T follicular helper cell (primary cell): ENCODE measurements at regions not wholly inside any gene's neighbourhood (a gene's known extent, or its start where the extent isn't known, plus 50 kb on each side); places are given as distances from the start of the nearest gene placed in this dataset.

Experiments used
- DNase-seq: peaks from one replicate; pipeline ENCODE4 v3.0.0-alpha.2; 2020; ENCODE audit warnings: low read depth

- DNase-seq, result no peak
Observed at GRCh38 chr5:166302166-166302565, 1989.3 kb upstream of the WWC1 start.

GRCh38 chr5:166317425-166317824, 1974.0 kb upstream of the WWC1 start:
- DNase-seq, result no peak

GRCh38 chr5:166320920-166321480, 1970.4 kb upstream of the WWC1 start:
- DNase-seq, result no peak

GRCh38 chr5:166324372-166324771, 1967.1 kb upstream of the WWC1 start:
- no peak for DNase-seq

DNA sequence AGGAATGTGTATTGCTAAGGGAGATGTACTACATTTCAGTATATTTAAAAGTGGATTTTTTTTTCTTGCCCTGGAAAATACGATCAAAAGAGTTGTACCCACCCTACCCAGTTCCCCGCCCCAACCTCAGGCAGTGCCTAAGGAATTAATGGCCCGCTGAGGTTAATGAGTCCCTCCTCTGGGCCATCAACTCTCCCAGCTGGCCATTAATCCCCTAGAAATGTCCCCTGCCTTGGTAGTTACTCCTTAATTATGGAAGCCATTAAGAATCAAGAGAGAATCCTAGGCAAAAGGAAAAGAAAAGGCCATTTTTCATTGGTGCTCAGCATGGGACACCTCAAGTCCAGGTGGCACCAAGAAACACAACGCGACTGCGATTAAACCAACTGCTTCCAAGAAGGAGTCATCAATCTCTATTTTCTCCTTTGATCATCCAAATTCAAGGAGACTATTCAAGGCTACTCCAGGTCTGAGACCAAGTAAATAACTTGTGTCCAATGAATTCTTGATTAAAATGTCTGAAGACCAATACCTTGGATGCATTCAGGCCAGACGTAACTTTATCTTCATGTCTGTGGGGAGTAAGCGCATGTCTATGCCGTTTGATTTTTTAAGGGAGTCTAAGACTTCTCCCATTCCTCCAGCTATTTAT, 1962.2 kb upstream of the WWC1 start:
- no peak for DNase-seq

GRCh38 chr5:166330036-166330435, 1961.4 kb upstream of the WWC1 start:
- no peak for DNase-seq

DNA sequence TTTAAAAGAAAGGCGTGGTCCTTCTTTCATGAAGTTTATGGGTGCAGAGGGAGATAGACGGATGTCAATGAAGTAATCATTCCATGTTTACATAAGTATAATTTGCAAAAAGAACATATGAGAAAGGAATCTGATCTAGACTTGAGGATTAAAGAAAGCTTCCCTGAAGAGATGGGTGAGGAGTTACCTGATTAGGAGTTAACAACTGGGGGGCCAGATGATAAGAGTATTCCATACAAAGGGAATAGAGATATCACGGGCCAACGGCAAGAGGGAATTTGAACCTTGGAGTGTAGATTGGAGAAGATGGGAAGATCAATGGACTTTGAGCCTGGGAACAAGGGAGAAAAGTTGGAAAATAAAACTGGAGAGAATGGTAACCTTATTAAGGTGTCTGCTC, 1959.9 kb upstream of the WWC1 start:
- DNase-seq, result no peak

DNA sequence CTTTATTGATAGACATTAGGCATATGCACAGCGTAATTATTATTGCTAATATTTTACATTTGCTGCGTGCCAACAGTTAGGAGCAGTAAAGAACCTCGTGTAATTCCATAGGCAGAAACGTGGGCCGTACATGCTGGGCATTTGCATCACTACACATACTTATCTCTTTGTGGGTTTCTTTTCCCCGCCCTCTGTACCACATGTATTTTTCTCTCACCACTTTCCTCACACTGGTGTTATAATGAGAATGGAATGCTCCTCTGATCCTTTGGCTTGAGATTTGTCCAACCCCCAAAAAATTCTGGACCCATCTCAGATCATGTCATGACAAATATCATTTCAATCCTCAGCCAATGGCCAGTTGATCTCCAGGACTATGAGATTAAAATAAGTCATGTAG, 1952.6 kb upstream of the WWC1 start:
- no peak for DNase-seq

GRCh38 chr5:166340039-166340438, 1951.4 kb upstream of the WWC1 start:
- DNase-seq, result no peak

DNA sequence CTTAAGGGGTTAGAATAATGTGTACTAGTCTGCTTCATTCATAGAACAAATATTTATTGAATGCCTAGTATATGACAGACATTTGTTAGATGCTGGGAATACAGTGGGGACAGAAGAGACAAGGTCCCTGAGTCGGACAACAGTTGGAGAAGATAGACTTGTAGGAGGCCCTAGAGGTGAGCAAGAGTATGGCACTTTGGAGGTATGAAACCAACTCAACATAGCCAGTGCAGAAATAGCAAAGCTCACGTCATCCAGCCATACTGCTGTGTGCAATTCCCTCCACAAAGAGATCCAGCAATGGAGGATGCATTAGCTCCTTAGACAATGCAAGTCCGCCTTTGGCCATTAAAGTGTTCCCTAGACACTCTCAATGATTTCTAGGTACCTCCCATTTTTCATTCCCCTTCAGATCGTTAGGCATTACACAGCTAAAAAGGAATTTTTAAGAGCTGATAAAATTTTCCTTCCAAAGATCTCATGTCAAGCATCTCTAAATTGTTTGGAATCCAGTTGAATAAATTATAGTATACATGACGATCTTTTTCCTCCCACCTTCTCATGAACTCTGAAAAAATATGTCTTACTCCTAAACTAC, 1949.6 kb upstream of the WWC1 start:
- DNase-seq, result no peak

GRCh38 chr5:166342402-166342801, 1949.0 kb upstream of the WWC1 start:
- DNase-seq, result no peak

GRCh38 chr5:166346726-166347374, 1944.6 kb upstream of the WWC1 start:
- DNase-seq, result no peak

GRCh38 chr5:166349046-166349445, 1942.4 kb upstream of the WWC1 start:
- no peak for DNase-seq

- no peak for DNase-seq
Observed at GRCh38 chr5:166353580-166353979, 1937.9 kb upstream of the WWC1 start.

DNA sequence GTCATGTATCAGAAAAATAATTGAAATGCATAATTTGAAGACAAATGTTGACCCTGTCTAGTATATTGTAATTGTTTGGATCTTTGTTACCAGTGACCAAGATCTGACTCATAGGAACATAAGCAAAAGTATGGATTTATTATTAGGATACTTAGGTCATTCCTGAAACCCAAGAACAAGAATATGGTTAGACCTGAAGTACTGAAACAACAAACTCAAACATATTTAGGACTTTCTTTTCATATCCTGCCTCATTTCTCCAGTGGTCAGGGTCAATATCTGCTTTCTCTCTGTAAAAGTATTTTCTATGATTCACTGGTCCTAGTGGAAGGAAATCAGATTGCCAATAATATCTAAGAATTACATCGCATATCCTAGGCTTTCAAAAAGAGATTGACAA, 1937.1 kb upstream of the WWC1 start:
- DNase-seq, result no peak

DNA sequence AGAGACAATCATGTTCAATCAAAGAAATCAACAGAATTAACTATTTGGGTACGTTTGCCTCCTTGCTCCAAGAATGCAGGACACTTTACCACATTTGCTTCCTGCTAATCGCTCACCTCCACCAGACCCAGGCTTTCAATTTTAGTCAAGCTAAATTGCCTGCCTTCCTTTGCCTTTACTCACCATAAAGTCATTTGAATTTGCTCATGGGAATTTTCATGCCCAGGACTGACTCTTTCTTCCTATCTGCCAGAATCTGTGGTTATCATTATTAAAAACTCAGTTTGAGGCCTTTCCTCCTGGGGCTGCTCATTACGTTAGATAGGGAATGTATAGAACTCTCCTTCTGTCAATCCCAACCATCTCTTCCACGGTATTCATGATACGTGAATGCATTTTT, 1935.3 kb upstream of the WWC1 start:
- DNase-seq, result no peak

DNA sequence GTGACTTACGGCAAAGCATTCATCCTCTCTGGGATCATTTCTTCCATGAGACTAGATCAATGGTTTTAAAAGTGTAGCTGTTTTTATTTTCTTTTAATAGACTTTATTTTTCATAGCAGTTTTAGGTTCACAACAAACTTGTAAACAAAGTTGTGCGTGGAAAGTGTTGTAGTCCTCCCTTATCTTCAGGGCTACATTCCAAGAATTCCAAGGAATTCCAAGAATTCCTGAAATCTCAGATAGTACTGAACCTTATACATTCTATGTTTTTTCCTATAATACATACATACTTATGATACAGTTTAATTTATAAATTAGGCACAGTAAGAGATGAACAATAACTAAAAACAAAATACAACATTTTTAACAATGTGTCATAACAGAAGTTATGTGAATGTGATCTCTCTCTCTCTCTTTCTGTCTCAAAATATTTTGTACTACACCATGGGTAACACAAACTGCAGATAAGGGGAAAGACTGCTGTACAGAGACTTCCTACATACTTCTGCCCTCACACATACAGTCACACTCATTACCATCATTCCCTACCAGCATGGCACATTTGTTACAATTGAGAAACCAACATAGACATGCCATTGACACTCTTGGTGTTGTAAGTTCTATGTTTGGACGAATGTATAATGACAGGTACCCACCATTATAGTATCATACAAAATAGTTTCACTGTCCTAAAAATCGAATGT, 1933.2 kb upstream of the WWC1 start:
- DNase-seq, result no peak

- no peak for DNase-seq
Observed at GRCh38 chr5:166363087-166363760, 1928.2 kb upstream of the WWC1 start.

DNA sequence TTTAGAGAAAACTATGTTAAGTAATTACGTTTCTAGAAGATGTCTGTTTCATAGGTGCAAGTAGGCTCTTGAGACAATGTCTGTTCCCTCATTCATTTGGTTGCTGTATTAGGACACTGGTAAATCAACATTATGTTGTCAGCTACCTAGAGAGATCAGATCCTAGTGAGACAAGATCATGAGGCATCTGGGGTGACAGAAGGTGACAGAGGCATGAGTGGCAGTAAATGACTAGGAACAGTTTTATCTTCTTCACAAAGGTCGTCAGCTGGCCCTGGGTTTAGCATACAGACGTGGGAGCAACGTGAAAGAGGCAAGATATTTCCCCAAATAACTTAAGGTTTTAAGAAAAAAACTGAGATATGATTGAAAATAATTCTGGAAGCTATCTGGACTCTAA, 1926.3 kb upstream of the WWC1 start:
- no peak for DNase-seq

DNA sequence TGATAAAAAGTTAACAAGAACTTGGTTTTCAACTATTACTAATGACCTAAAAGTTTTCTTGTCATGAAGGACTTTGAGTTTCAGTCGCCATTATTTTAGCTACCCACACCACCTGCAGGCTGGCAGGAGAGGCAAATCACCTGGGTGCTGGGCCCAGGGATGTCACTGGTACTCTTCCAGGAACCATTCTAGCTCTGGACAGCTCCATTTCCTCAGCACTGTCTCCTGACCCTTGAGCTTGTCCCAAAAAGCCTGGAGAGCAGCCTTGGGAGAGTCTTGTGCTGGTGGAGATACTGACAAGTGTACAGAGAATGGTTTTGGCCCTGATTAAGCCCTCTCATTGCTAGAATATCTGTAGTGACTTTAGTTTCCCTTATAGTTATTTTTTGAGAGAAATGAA, 1924.1 kb upstream of the WWC1 start:
- no peak for DNase-seq

DNA sequence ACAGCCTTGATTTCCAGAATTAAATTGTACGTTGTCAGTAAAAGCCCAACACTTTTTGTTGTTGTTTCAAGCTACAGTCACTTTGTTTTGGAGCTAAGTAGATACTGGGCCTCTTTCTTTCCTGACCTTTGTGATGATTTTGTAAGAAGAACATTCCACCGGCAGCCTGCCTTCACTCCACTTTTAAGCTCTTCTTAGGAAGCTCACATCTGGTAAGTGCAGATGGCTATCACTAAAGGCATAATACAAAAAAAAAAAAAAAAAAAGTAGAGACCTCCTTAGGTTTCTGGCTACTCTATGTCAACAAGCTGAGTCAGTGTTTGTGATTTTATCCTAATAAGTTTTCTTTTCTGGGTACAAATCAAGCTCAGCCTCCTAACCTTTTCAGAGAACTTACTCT, 1922.1 kb upstream of the WWC1 start:
- DNase-seq, result no peak

DNA sequence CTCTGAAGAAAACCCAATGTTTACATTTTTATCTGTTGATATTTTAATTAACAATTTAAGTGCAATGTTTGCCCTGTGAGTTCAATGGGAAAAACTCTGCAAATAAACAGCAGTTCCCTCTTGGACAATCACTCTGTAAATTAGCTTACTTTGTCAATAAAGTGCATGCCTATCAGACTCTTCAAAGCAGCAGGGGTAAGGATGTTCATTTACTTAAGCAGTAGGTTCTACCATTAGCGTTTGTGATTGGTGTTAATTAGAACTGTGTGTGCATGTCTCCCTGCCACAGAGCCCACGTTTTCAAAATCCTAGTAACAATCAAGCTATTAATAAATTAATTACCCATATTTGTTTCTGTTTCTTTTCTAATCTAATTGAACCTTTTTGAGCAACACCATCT, 1921.6 kb upstream of the WWC1 start:
- no peak for DNase-seq
